Stomach (tissue), 8 donors: ENCODE measurements at regions not wholly inside any gene's neighbourhood (a gene's known extent, or its start where the extent isn't known, plus 50 kb on each side); places are given as distances from the start of the nearest gene placed in this dataset.

Source experiments
- DNase-seq, 2 donors: peaks; one replicate each; pipeline versions ENCODE4 v3.0.0 to v3.0.0-alpha.2; 2013 to 2019
- H3K27ac ChIP-seq, 5 donors: fragments of 200-600 bp in 4 of 5; sonication (generic) in 4 of 5; one replicate each; pipeline ENCODE4 v1.5.1; 2013 to 2019; ENCODE audit warnings: mild to moderate bottlenecking in 1 of 5, moderate library complexity in 1 of 5
- H3K27me3 ChIP-seq, 3 donors: fragments of 200-600 bp; sonication (generic); one replicate each; pipeline ENCODE4 v1.5.1; 2017 to 2019; ENCODE audit warnings: mixed run types in 1 of 3
- H3K36me3 ChIP-seq, 4 donors: fragments of 200-600 bp; sonication (generic); 1 replicate in 3 of 4; 2 replicates in 1 of 4; pipeline ENCODE4 v1.5.1; 2016 to 2019
- H3K4me1 ChIP-seq, 4 donors: fragments of 200-600 bp; sonication (generic); one replicate each; pipeline ENCODE4 v1.5.1; 2016 to 2019
- H3K4me3 ChIP-seq, 4 donors: fragments of 200-600 bp; sonication (generic) in 3 of 4; one replicate each; pipeline ENCODE4 v1.5.1; 2016 to 2019; ENCODE audit warnings: mild to moderate bottlenecking in 1 of 4
- H3K9me3 ChIP-seq, 4 donors: fragments of 200-600 bp; sonication (generic); one replicate each; pipeline ENCODE4 v1.5.1; 2016 to 2019
- EP300 ChIP-seq: sonication (generic); formaldehyde crosslinking; IDR thresholded peaks from one replicate; pipeline ENCODE4 v1.6.1; 2017; ENCODE audit warnings: antibody characterized with exemption
- POLR2A ChIP-seq, 4 donors: fragments of 450-650 bp; IDR thresholded peaks; one replicate each; pipeline ENCODE4 v1.6.1; 2016; ENCODE audit warnings: antibody characterized with exemption in 4 of 4, control low read depth in 2 of 4, mild to moderate bottlenecking in 1 of 4, moderate library complexity in 1 of 4
- POLR2AphosphoS5 ChIP-seq, 3 donors: sonication (generic); formaldehyde crosslinking; IDR thresholded peaks; one replicate each; pipeline ENCODE4 v1.6.1; 2016; ENCODE audit warnings: antibody characterized with exemption in 3 of 3
- WGBS, 5 donors: extraction: QIAGEN DNeasy Blood & Tissue Kit in 3 of 5; methylation state at CpG; one replicate each; pipeline versions ENCODE4 v1.1.5 to v1.1.7; 2013 to 2018; 5-methylcytosine and 5-hydroxymethylcytosine counted together
- intact Hi-C: fragments of 100-400 bp; cut with DNase I; formaldehyde crosslinking; loops from one replicate; pipeline ENCODE4 v1.15.1; 2023; ENCODE audit warnings: low total_unique reads
- TF ChIP-seq, protein P1 (sequence below), 7 experiments: fragments of 450-650 bp in 4 of 7; fragments of 200-600 bp in 3 of 7; sonication (generic) in 3 of 7; IDR thresholded peaks; one replicate each; pipeline ENCODE4 v1.5.1; 2016 to 2019; ENCODE audit warnings: antibody characterized with exemption in 7 of 7, control low read depth in 2 of 7, mild to moderate bottlenecking in 1 of 7
- donor health status: healthy with polysubstance abuse.
- donor health status: Bipolar disorder and iron deficiency.
- donor health status: healthy.

GRCh38 chr5:174623433-174624019, 100.9 kb upstream of the MSX2 start:
- Histone ChIP-seq H3K27ac (no peak overlapping the region), H3K4me3 (no peak overlapping the region), H3K27me3 (peaks cover 0 to 29% (median 0%) of the 10 kb centered on the region in 3 donors), H3K36me3 (no peaks in the 10 kb centered on the region), H3K4me1 (no peaks in the 10 kb centered on the region), H3K9me3 (no peaks in the 10 kb centered on the region)
- TF ChIP-seq EP300 = no peak
- TF ChIP-seq POLR2A (IDR thresholded peaks at IDR 0.05) = no peak
- TF ChIP-seq POLR2AphosphoS5 (IDR thresholded peaks at IDR 0.05) = no peak
- TF ChIP-seq, protein P1, sequence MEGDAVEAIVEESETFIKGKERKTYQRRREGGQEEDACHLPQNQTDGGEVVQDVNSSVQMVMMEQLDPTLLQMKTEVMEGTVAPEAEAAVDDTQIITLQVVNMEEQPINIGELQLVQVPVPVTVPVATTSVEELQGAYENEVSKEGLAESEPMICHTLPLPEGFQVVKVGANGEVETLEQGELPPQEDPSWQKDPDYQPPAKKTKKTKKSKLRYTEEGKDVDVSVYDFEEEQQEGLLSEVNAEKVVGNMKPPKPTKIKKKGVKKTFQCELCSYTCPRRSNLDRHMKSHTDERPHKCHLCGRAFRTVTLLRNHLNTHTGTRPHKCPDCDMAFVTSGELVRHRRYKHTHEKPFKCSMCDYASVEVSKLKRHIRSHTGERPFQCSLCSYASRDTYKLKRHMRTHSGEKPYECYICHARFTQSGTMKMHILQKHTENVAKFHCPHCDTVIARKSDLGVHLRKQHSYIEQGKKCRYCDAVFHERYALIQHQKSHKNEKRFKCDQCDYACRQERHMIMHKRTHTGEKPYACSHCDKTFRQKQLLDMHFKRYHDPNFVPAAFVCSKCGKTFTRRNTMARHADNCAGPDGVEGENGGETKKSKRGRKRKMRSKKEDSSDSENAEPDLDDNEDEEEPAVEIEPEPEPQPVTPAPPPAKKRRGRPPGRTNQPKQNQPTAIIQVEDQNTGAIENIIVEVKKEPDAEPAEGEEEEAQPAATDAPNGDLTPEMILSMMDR (IDR thresholded peaks at IDR 0.05) = no peak
- DNase-seq = no peak
- 44 to 66% (median 58%) methylated on average over 7 of the region's 7 CpGs for WGBS, 5 donors
- intact Hi-C loops = no loop called here

- 76 to 83% (median 80%) methylated on average over 12 of the region's 12 CpGs for WGBS, 5 donors
- TF ChIP-seq EP300 (no peak), POLR2AphosphoS5 (IDR thresholded peaks at IDR 0.05) (no peak), POLR2A (IDR thresholded peaks at IDR 0.05) (no peak)
- TF ChIP-seq, protein P1 (IDR thresholded peaks at IDR 0.05) = no peak
- Histone ChIP-seq H3K36me3 (no peaks in the 10 kb centered on the region), H3K27me3 (peaks cover 0 to 25% (median 0%) of the 10 kb centered on the region in 3 donors), H3K4me1 (no peaks in the 10 kb centered on the region), H3K9me3 (no peaks in the 10 kb centered on the region), H3K27ac (no peak overlapping the region), H3K4me3 (no peak overlapping the region)
- DNase-seq = no peak
- intact Hi-C loops = no loop called here
These were observed 99.5 kb upstream of the MSX2 start for GRCh38 chr5:174624733-174625522.

- H3K4me3 ChIP-seq = no peak overlapping the region
- DNase-seq = no peak
- TF ChIP-seq EP300 (no peak), POLR2A (IDR thresholded peaks at IDR 0.05) (no peak), POLR2AphosphoS5 (IDR thresholded peaks at IDR 0.05) (no peak)
- TF ChIP-seq, protein P1 (IDR thresholded peaks at IDR 0.05) = no peak
- intact Hi-C loops = no loop called here
- 33 to 43% (median 40%) methylated on average over 11 of the region's 11 CpGs for WGBS, 5 donors
- no peaks in the 10 kb centered on the region for H3K9me3 ChIP-seq
- H3K27me3 ChIP-seq = peaks cover 0 to 25% (median 0%) of the 10 kb centered on the region in 3 donors
- no peak overlapping the region for H3K27ac ChIP-seq
- H3K36me3 ChIP-seq = no peaks in the 10 kb centered on the region
- H3K4me1 ChIP-seq = no peaks in the 10 kb centered on the region
These were observed 98.6 kb upstream of the MSX2 start for GRCh38 chr5:174625591-174626350.

DNA sequence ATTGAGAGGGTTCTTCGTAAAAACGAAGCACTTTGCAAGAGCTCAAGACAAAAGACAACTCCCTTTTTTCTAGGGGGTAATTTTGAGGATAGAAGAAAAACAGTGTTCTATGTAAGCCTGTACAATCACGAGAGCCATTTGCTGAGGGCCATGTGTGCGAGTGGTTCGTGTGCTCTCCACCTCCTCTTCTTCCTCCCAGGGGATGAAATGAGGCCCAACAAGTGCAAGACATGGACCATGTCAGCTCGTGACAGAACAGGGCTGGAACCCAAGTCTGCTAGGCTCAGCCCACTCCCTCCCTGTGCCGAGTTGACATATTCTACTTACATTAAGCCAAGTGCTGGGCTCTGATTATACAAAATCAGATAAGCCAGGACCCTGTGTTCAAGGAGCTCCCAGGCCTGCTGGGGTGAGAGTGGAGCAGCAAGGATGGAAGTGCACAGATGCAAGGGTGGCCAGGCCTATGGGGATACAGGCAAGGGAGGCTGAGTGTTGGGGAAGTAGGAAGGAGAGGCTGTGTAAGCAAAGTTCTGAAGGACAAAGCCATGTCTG, 97.9 kb upstream of the MSX2 start:
- no peaks in the 10 kb centered on the region for H3K4me1 ChIP-seq
- no peaks in the 10 kb centered on the region for H3K36me3 ChIP-seq
- no peaks in the 10 kb centered on the region for H3K9me3 ChIP-seq
- H3K4me3 ChIP-seq = no peak overlapping the region
- WGBS, 5 donors = 62 to 75% (median 70%) methylated on average over 7 of the region's 7 CpGs
- intact Hi-C loops = no loop called here
- no peak overlapping the region for H3K27ac ChIP-seq
- DNase-seq = peak in 1 of 2 donors; percentile 52
- peaks cover 0 to 25% (median 0%) of the 10 kb centered on the region in 3 donors for H3K27me3 ChIP-seq
- no peak for TF ChIP-seq EP300
